Esophagus muscularis mucosa (tissue), 4 donors: ENCODE measurements at regions not wholly inside any gene's neighbourhood (a gene's known extent, or its start where the extent isn't known, plus 50 kb on each side); places are given as distances from the start of the nearest gene placed in this dataset.

Source experiments
- DNase-seq: peaks from one replicate; pipeline ENCODE4 v3.0.0-alpha.2; 2017; ENCODE audit errors: extremely low spot score
- H3K27ac ChIP-seq, 4 donors: fragments of 200-600 bp; sonication (generic); replicated peaks in 1 of 4; 1 replicate in 3 of 4; 2 replicates in 1 of 4; pipeline ENCODE4 v1.5.1; 2016 to 2019; ENCODE audit warnings: mild to moderate bottlenecking in 1 of 4
- H3K27me3 ChIP-seq, 4 donors: fragments of 200-600 bp; sonication (generic); one replicate each; pipeline versions ENCODE4 v1.5.1 to v1.6.0; 2016 to 2019
- H3K36me3 ChIP-seq, 4 donors: fragments of 200-600 bp; sonication (generic); one replicate each; pipeline ENCODE4 v1.5.1; 2016 to 2019
- H3K4me1 ChIP-seq, 4 donors: fragments of 200-600 bp; sonication (generic); one replicate each; pipeline ENCODE4 v1.5.1; 2016 to 2019
- H3K4me3 ChIP-seq, 4 donors: fragments of 200-600 bp; sonication (generic); 1 replicate in 2 of 4; 2 replicates in 2 of 4; pipeline ENCODE4 v1.5.1; 2016 to 2019; ENCODE audit warnings: mild to moderate bottlenecking in 4 of 4, moderate library complexity in 1 of 4
- H3K9me3 ChIP-seq, 4 donors: fragments of 200-600 bp; sonication (generic); 1 replicate in 3 of 4; 2 replicates in 1 of 4; pipeline ENCODE4 v1.5.1; 2016 to 2019
- CTCF ChIP-seq, 3 experiments: fragments of 200-600 bp in 2 of 3; fragments of 450-650 bp in 1 of 3; sonication (generic) in 2 of 3; IDR thresholded peaks; one replicate each; pipeline ENCODE4 v1.5.1; 2017 to 2019; ENCODE audit warnings: antibody characterized with exemption in 3 of 3, mild to moderate bottlenecking in 2 of 3, moderate library complexity in 1 of 3
- EP300 ChIP-seq: sonication (generic); formaldehyde crosslinking; IDR thresholded peaks from one replicate; pipeline ENCODE4 v1.6.1; 2017; ENCODE audit warnings: antibody characterized with exemption
- POLR2A ChIP-seq: fragments of 450-650 bp; IDR thresholded peaks from one replicate; pipeline ENCODE4 v1.6.1; 2017; ENCODE audit warnings: antibody characterized with exemption, moderate library complexity, mild to moderate bottlenecking, low read depth
- POLR2AphosphoS5 ChIP-seq, 2 donors: sonication (generic); formaldehyde crosslinking; IDR thresholded peaks; one replicate each; pipeline ENCODE4 v1.6.1; 2017; ENCODE audit warnings: antibody characterized with exemption in 2 of 2
- WGBS: methylation state at CpG from one replicate; pipeline ENCODE4 v1.1.5; 2018; 5-methylcytosine and 5-hydroxymethylcytosine counted together
- intact Hi-C: fragments of 100-400 bp; cut with DNase I; formaldehyde crosslinking; loops from one replicate; pipeline ENCODE4 v1.15.1; 2023

GRCh38 chr17:34714475-34715410 is 135.4 kb downstream of the TMEM132E start:
- H3K4me3 ChIP-seq = no peak overlapping the region
- intact Hi-C loops = no loop called here
- DNase-seq = no peak
- WGBS = 76% methylated on average over 7 of the region's 7 CpGs
- no peak for TF ChIP-seq POLR2AphosphoS5 (IDR thresholded peaks at IDR 0.05)
- TF ChIP-seq EP300 = no peak
- TF ChIP-seq POLR2A = no peak
- no peak for TF ChIP-seq CTCF (IDR thresholded peaks at IDR 0.05)
- H3K9me3 ChIP-seq = no peaks in the 10 kb centered on the region
- no peaks in the 10 kb centered on the region for H3K4me1 ChIP-seq
- no peak overlapping the region for H3K27ac ChIP-seq
- peaks cover 0 to 54% (median 0%) of the 10 kb centered on the region in 4 donors for H3K27me3 ChIP-seq
- H3K36me3 ChIP-seq = no peaks in the 10 kb centered on the region

GRCh38 chr17:34713687-34714086 is 134.3 kb downstream of the TMEM132E start:
- Histone ChIP-seq H3K4me3 (no peak overlapping the region), H3K36me3 (no peaks in the 10 kb centered on the region), H3K27me3 (peaks cover 0 to 63% (median 0%) of the 10 kb centered on the region in 4 donors), H3K9me3 (no peaks in the 10 kb centered on the region), H3K27ac (no peak overlapping the region), H3K4me1 (no peaks in the 10 kb centered on the region)
- no peak for TF ChIP-seq CTCF (IDR thresholded peaks at IDR 0.05)
- TF ChIP-seq POLR2A = no peak
- 91% methylated on average over 1 of the region's 1 CpG for WGBS
- intact Hi-C loops = no loop called here
- peak; percentile 70 for DNase-seq

GRCh38 chr17:34712481-34713195 is 133.3 kb downstream of the TMEM132E start:
- peak; percentile 88 for DNase-seq
- WGBS = 74% methylated on average over 3 of the region's 3 CpGs
- intact Hi-C loops = no loop called here
- Histone ChIP-seq H3K27ac (no peak overlapping the region), H3K4me1 (no peaks in the 10 kb centered on the region), H3K27me3 (peaks cover 0 to 60% (median 0%) of the 10 kb centered on the region in 4 donors), H3K36me3 (no peaks in the 10 kb centered on the region), H3K9me3 (no peaks in the 10 kb centered on the region), H3K4me3 (no peak overlapping the region)
- no peak for TF ChIP-seq EP300

GRCh38 chr17:34711646-34712045 is 132.3 kb downstream of the TMEM132E start:
- Histone ChIP-seq H3K36me3 (no peaks in the 10 kb centered on the region), H3K4me1 (no peaks in the 10 kb centered on the region), H3K27ac (no peak overlapping the region), H3K4me3 (no peak overlapping the region), H3K27me3 (peaks cover 0 to 60% (median 0%) of the 10 kb centered on the region in 4 donors), H3K9me3 (no peaks in the 10 kb centered on the region)
- intact Hi-C loops = no loop called here
- TF ChIP-seq EP300 = no peak
- no peak for TF ChIP-seq CTCF (IDR thresholded peaks at IDR 0.05)
- TF ChIP-seq POLR2A = no peak
- TF ChIP-seq POLR2AphosphoS5 (IDR thresholded peaks at IDR 0.05) = no peak
- peak; percentile 87 for DNase-seq
- WGBS = 55% methylated on average over 5 of the region's 5 CpGs

GRCh38 chr17:34710226-34710625 is 130.8 kb downstream of the TMEM132E start:
- H3K4me1 ChIP-seq = no peaks in the 10 kb centered on the region
- WGBS = 83% methylated on average over 2 of the region's 3 CpGs
- no peak overlapping the region for H3K27ac ChIP-seq
- H3K4me3 ChIP-seq = no peak overlapping the region
- peak; percentile 87 for DNase-seq
- H3K36me3 ChIP-seq = no peaks in the 10 kb centered on the region
- TF ChIP-seq POLR2A (no peak), CTCF (IDR thresholded peaks at IDR 0.05) (no peak), POLR2AphosphoS5 (IDR thresholded peaks at IDR 0.05) (no peak), EP300 (no peak)
- H3K27me3 ChIP-seq = peaks cover 0 to 57% (median 0%) of the 10 kb centered on the region in 4 donors
- intact Hi-C loops = no loop called here
- no peaks in the 10 kb centered on the region for H3K9me3 ChIP-seq
